ENCODE measurements at regions not wholly inside any gene's neighbourhood (a gene's known extent, or its start where the extent isn't known, plus 50 kb on each side); places are given as distances from the start of the nearest gene placed in this dataset.

DNA sequence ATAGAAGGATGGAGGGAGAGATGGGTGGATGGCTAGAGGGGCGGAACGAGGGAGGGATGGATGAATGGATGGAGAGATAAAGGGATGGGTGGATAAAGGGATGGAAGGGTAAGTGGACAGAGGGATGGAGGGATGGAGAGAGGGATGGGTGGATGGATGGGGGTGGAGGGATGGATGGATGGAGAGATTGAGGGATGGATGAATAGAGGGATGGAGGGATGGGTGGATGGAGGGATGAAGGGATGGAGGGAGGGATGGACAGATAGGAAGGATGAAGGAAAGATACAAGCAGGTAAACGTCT lies 313.3 kb downstream of the UACA start:
- TF ChIP-seq POLR2AphosphoS5 (IDR thresholded peaks at IDR 0.05; ENCODE audit: borderline replicate concordance, low read depth, low read length) (no peak), EZH2 (IDR thresholded peaks at IDR 0.05) (no peak)

All from SK-N-MC (cell line).